SH-SY5Y (cell line): ENCODE measurements at regions not wholly inside any gene's neighbourhood (a gene's known extent, or its start where the extent isn't known, plus 50 kb on each side); places are given as distances from the start of the nearest gene placed in this dataset.

ENCODE experiments used
- GATA2 ChIP-seq: IDR thresholded peaks from 2 replicates; pipeline ENCODE4 v1.6.1; 2011; ENCODE audit warnings: mild to moderate bottlenecking, low read depth, low read length
- GATA3 ChIP-seq: IDR thresholded peaks from 2 replicates; pipeline ENCODE4 v1.6.1; 2011; ENCODE audit warnings: low read depth, mild to moderate bottlenecking, low read length, moderate library complexity

GRCh38 chr3:10715886-10716285, 100.1 kb upstream of the SLC6A11 start:
- TF ChIP-seq GATA2 (no peak), GATA3 (no peak)
